ENCODE measurements at regions not wholly inside any gene's neighbourhood (a gene's known extent, or its start where the extent isn't known, plus 50 kb on each side); places are given as distances from the start of the nearest gene placed in this dataset.
"Not testable (repeated sequence)": the region's sequence is repeated elsewhere in the genome, so short reads cannot be mapped to it uniquely, and the experiment has no call there.

- DNase-seq (ENCODE audit: extremely low read depth in 1 of 11, low read depth in 9 of 11, low spot score in 4 of 11): no peak
Measured at GRCh38 chr21:15650735-15651134, 79.0 kb upstream of the USP25 start.

- no peak for DNase-seq (ENCODE audit: extremely low read depth in 1 of 11, low read depth in 9 of 11, low spot score in 4 of 11)
Measured at GRCh38 chr21:15651172-15651571, 78.6 kb upstream of the USP25 start.

GRCh38 chr21:15653710-15654109 lies 76.1 kb upstream of the USP25 start:
- no peak for DNase-seq (ENCODE audit: extremely low read depth in 1 of 11, low read depth in 9 of 11, low spot score in 4 of 11)

- no peak for DNase-seq (ENCODE audit: extremely low read depth in 1 of 11, low read depth in 9 of 11, low spot score in 4 of 11)
Measured at GRCh38 chr21:15654171-15654570, 75.6 kb upstream of the USP25 start.

- peak; percentile 47 to 82 (median 56) for DNase-seq (ENCODE audit: extremely low read depth in 1 of 11, low read depth in 9 of 11, low spot score in 4 of 11)
Measured at GRCh38 chr21:15659753-15660422, 69.9 kb upstream of the USP25 start.

- no peak for DNase-seq (ENCODE audit: extremely low read depth in 1 of 11, low read depth in 9 of 11, low spot score in 4 of 11)
Measured at GRCh38 chr21:15660423-15660804, 69.4 kb upstream of the USP25 start.

- DNase-seq (ENCODE audit: extremely low read depth in 1 of 11, low read depth in 9 of 11, low spot score in 4 of 11): no peak
Measured at GRCh38 chr21:15667010-15667409, 62.8 kb upstream of the USP25 start.

- DNase-seq (ENCODE audit: extremely low read depth in 1 of 11, low read depth in 9 of 11, low spot score in 4 of 11): no peak
Measured at GRCh38 chr21:15667819-15668218, 62.0 kb upstream of the USP25 start.

GRCh38 chr21:15669247-15669646 lies 60.5 kb upstream of the USP25 start:
- no peak for DNase-seq (ENCODE audit: extremely low read depth in 1 of 11, low read depth in 9 of 11, low spot score in 4 of 11)

- DNase-seq (ENCODE audit: extremely low read depth in 1 of 11, low read depth in 9 of 11, low spot score in 4 of 11): no peak
Measured at GRCh38 chr21:15671188-15671587, 58.6 kb upstream of the USP25 start.

- not testable (repeated sequence) for DNase-seq (ENCODE audit: extremely low read depth in 1 of 11, low read depth in 9 of 11, low spot score in 4 of 11)
Measured at GRCh38 chr21:15672578-15672977, 57.2 kb upstream of the USP25 start.

- DNase-seq (ENCODE audit: extremely low read depth in 1 of 11, low read depth in 9 of 11, low spot score in 4 of 11): no peak
Measured at GRCh38 chr21:15676935-15677334, 52.8 kb upstream of the USP25 start.

GRCh38 chr21:15679630-15680029 lies 50.2 kb upstream of the USP25 start:
- no peak for DNase-seq (ENCODE audit: extremely low read depth in 1 of 11, low read depth in 9 of 11, low spot score in 4 of 11)

Measured in renal cortex interstitium (tissue), 11 donors.